Fibroblast of lung (primary cell): ENCODE measurements at regions not wholly inside any gene's neighbourhood (a gene's known extent, or its start where the extent isn't known, plus 50 kb on each side); places are given as distances from the start of the nearest gene placed in this dataset.

ENCODE experiments used
- DNase-seq, 2 donors: peaks; one replicate each; pipeline versions ENCODE4 v3.0.0 to v3.0.0-alpha.2; 2010; ENCODE audit warnings: low read depth in 2 of 2
- H2AFZ ChIP-seq: 2 replicates; pipeline ENCODE4 v1.5.1; 2012; ENCODE audit warnings: low read length, control low read depth, inconsistent platforms
- H3K27ac ChIP-seq: 2 replicates; pipeline ENCODE4 v1.5.1; 2011; ENCODE audit warnings: low read length, control low read depth; ENCODE audit not compliant: insufficient read depth
- H3K27me3 ChIP-seq: 2 replicates; pipeline ENCODE4 v1.5.1; 2011; ENCODE audit warnings: mild to moderate bottlenecking, low read length; ENCODE audit not compliant: control insufficient read depth, insufficient read depth
- H3K36me3 ChIP-seq: 2 replicates; pipeline ENCODE4 v1.5.1; 2011; ENCODE audit warnings: low read length; ENCODE audit not compliant: control insufficient read depth, insufficient read depth
- H3K4me1 ChIP-seq: 2 replicates; pipeline ENCODE4 v1.5.1; 2011; ENCODE audit warnings: low read length; ENCODE audit not compliant: control insufficient read depth, insufficient read depth; ENCODE audit errors: extremely low read depth
- H3K4me2 ChIP-seq: 2 replicates; pipeline ENCODE4 v1.5.1; 2011; ENCODE audit warnings: low read length, control low read depth; ENCODE audit not compliant: insufficient read depth; ENCODE audit errors: extremely low read depth
- H3K4me3 ChIP-seq, 4 experiments: fragments of 200-600 bp in 1 of 4; sonication (generic) in 1 of 4; replicated peaks in 1 of 4; 2 replicates each; pipeline ENCODE4 v1.5.1; 2011 to 2016; ENCODE audit warnings: low read length in 4 of 4, low read depth in 3 of 4, mild to moderate bottlenecking in 3 of 4, control low read depth in 2 of 4, inconsistent platforms in 1 of 4, mixed read lengths in 1 of 4; ENCODE audit not compliant: insufficient read depth in 1 of 4; ENCODE audit errors: control extremely low read depth in 1 of 4
- H3K79me2 ChIP-seq: 2 replicates; pipeline ENCODE4 v1.5.1; 2012; ENCODE audit warnings: mild to moderate bottlenecking, low read length, inconsistent platforms; ENCODE audit not compliant: control insufficient read depth, insufficient read depth
- H3K9ac ChIP-seq: 2 replicates; pipeline ENCODE4 v1.5.1; 2011; ENCODE audit warnings: mild to moderate bottlenecking, low read length, control low read depth; ENCODE audit not compliant: insufficient read depth
- H3K9me3 ChIP-seq: 2 replicates; pipeline ENCODE4 v1.5.1; 2012; ENCODE audit warnings: low read depth, low read length; ENCODE audit not compliant: control insufficient read depth, insufficient read depth
- H4K20me1 ChIP-seq: 2 replicates; pipeline ENCODE4 v1.5.1; 2011; ENCODE audit warnings: low read length; ENCODE audit not compliant: control insufficient read depth, insufficient read depth; ENCODE audit errors: extremely low read depth
- EZH2 ChIP-seq: IDR thresholded peaks from 2 replicates; pipeline ENCODE4 v1.5.1; 2012; ENCODE audit warnings: low read length, control low read depth, mild to moderate bottlenecking; ENCODE audit errors: missing control alignments
- TF ChIP-seq, protein P1 (sequence below), 2 donors: IDR thresholded peaks in 1 of 2; conservative IDR thresholded peaks in 1 of 2; 1 replicate in 1 of 2; 2 replicates in 1 of 2; pipeline ENCODE4 v1.5.1; 2011 to 2012; ENCODE audit warnings: low read length in 2 of 2, control low read depth in 1 of 2, inconsistent platforms in 1 of 2, low read depth in 1 of 2, mild to moderate bottlenecking in 1 of 2

DNA sequence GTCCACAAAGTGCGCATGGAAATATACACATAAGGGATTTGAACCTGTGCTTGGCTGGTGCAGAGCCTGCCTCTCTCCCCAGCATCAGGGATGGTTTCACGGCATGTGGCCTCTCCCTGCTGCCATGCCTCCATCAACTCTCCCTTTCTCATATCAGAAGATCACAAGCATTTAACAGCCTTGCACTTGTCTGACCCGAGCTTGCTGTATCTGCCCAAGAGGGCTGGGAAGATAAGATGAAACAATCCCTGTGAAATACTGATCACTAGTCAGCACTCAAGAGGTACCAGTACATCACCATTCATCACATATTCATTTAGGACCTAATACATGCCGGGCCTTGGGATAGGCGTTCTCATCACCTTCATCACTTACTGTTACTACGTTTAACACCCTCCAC is 107.6 kb upstream of the ARHGEF3 start:
- Histone ChIP-seq H3K27me3 (no peaks in the 10 kb centered on the region), H2AFZ (no peak overlapping the region)

DNA sequence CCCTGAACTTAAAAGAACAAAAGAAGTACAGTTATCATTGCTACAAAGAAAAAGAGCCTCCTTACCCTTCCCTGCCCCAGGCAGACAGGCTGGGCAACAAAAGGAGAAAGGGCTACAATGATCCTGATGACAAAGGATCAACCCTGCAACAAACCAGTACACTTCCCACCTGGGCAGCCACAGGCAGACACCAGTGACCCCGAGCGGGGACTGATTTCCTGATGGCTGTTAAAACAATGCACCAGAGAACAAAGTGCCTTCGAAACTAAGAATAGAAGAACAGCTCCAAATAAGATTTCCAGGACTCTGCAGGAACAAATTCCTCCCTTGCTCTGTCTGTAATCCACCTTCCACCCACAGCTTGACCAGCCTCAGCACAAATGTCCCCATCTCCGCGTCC is 106.3 kb upstream of the ARHGEF3 start:
- Histone ChIP-seq H3K36me3 (no peaks in the 10 kb centered on the region), H3K4me3 (no peak overlapping the region), H2AFZ (no peak overlapping the region), H3K9me3 (no peaks in the 10 kb centered on the region), H3K4me1 (no peaks in the 10 kb centered on the region), H3K27ac (no peak overlapping the region), H4K20me1 (no peaks in the 10 kb centered on the region), H3K27me3 (no peaks in the 10 kb centered on the region), H3K79me2 (no peaks in the 10 kb centered on the region), H3K9ac (no peak overlapping the region), H3K4me2 (no peak overlapping the region)
- no peak for TF ChIP-seq EZH2
- TF ChIP-seq, protein P1, sequence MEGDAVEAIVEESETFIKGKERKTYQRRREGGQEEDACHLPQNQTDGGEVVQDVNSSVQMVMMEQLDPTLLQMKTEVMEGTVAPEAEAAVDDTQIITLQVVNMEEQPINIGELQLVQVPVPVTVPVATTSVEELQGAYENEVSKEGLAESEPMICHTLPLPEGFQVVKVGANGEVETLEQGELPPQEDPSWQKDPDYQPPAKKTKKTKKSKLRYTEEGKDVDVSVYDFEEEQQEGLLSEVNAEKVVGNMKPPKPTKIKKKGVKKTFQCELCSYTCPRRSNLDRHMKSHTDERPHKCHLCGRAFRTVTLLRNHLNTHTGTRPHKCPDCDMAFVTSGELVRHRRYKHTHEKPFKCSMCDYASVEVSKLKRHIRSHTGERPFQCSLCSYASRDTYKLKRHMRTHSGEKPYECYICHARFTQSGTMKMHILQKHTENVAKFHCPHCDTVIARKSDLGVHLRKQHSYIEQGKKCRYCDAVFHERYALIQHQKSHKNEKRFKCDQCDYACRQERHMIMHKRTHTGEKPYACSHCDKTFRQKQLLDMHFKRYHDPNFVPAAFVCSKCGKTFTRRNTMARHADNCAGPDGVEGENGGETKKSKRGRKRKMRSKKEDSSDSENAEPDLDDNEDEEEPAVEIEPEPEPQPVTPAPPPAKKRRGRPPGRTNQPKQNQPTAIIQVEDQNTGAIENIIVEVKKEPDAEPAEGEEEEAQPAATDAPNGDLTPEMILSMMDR (conservative IDR thresholded peaks at IDR 0.05 in 1 of 2, IDR thresholded peaks at IDR 0.05 in 1 of 2; ENCODE audit: low read depth in 1 of 2, low read length in 2 of 2): no peak
- DNase-seq: no peak

More for the DNA sequence above, 107.6 kb upstream of the ARHGEF3 start:
- Histone ChIP-seq H3K4me2 (no peak overlapping the region), H3K79me2 (no peaks in the 10 kb centered on the region), H3K27ac (no peak overlapping the region), H3K36me3 (no peaks in the 10 kb centered on the region), H3K9me3 (no peaks in the 10 kb centered on the region), H3K4me3 (no peak overlapping the region), H3K4me1 (no peaks in the 10 kb centered on the region), H3K9ac (no peak overlapping the region), H4K20me1 (no peaks in the 10 kb centered on the region)
- no peak for DNase-seq
- TF ChIP-seq, protein P1 (conservative IDR thresholded peaks at IDR 0.05 in 1 of 2, IDR thresholded peaks at IDR 0.05 in 1 of 2; ENCODE audit: low read depth in 1 of 2, low read length in 2 of 2): no peak
- TF ChIP-seq EZH2: no peak

DNA sequence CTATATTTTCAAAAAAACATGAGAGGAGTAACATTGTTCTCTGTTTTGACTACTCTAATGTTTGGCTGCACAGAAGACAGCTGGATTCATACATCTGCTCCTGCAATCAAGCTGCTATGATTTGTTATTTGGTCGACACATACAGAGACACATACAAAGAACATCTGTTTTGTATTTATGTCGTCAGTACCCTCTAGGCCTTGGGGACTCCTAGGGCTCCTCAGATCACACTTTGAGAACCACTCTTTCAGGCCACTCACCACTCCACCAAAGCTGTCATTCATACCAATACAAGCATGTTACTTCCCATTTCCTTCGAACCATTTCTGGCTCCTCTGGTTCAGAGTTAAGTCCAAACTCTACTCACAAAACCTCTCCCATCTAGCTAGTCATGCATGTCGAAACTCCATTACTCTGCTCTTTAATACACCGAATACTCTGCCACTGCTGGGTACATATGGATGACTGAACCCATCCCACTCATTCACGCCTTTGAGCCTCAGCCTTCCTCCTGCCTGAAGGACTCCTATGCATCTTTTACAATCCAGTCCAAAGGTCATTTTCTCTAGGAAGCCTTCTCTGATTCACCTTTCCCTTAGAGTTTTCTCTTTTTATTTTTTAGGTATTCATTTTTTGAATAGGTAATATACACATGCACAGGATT is 102.9 kb upstream of the ARHGEF3 start:
- H3K27ac ChIP-seq: no peak overlapping the region
- no peak overlapping the region for H2AFZ ChIP-seq
- no peak overlapping the region for H3K4me3 ChIP-seq
- no peaks in the 10 kb centered on the region for H3K4me1 ChIP-seq
- no peak overlapping the region for H3K4me2 ChIP-seq
- no peaks in the 10 kb centered on the region for H3K36me3 ChIP-seq
- H3K79me2 ChIP-seq: no peaks in the 10 kb centered on the region
- no peaks in the 10 kb centered on the region for H4K20me1 ChIP-seq
- no peak for TF ChIP-seq EZH2
- TF ChIP-seq, protein P1 (conservative IDR thresholded peaks at IDR 0.05 in 1 of 2, IDR thresholded peaks at IDR 0.05 in 1 of 2; ENCODE audit: low read depth in 1 of 2, low read length in 2 of 2): no peak
- H3K27me3 ChIP-seq: no peaks in the 10 kb centered on the region
- DNase-seq: peak in 1 of 2 donors; percentile 23
- no peaks in the 10 kb centered on the region for H3K9me3 ChIP-seq
- no peak overlapping the region for H3K9ac ChIP-seq
